Adrenal gland (tissue), 5 donors: ENCODE measurements at regions not wholly inside any gene's neighbourhood (a gene's known extent, or its start where the extent isn't known, plus 50 kb on each side); places are given as distances from the start of the nearest gene placed in this dataset.

ENCODE experiments used
- POLR2A ChIP-seq, 2 donors: fragments of 450-650 bp; IDR thresholded peaks; one replicate each; pipeline ENCODE4 v1.6.1; 2017; ENCODE audit warnings: antibody characterized with exemption in 2 of 2, mild to moderate bottlenecking in 2 of 2, moderate library complexity in 1 of 2
- TF ChIP-seq, protein P1 (sequence below), 6 experiments: fragments of 450-650 bp in 4 of 6; fragments of 200-600 bp in 2 of 6; sonication (generic) in 1 of 6; IDR thresholded peaks; 1 replicate in 5 of 6; 2 replicates in 1 of 6; pipeline versions ENCODE4 v1.5.1 to v1.8.0; 2016 to 2021; ENCODE audit warnings: antibody characterized with exemption in 6 of 6, mild to moderate bottlenecking in 2 of 6, moderate library complexity in 1 of 6
- donor health status: DM: no; HTN: no; CAD: no.

DNA sequence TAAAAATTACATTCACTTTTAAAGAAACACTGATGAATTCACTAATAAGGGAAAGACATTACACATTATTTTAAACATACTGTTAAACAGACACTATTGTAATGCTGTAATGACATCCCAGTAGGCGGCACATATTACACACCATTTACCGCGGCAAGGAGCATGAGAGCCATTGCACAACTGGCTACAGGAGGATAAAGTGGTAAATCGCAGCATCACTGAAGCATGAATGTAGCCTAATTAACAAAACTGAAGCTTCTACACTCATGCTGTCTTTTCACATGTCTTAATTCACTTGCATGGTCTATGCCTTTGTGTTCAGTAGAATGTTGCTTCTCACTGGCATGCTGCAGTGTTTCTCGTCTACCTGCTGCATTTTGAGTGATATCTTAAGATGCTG, 1046.0 kb downstream of the MRPL39 start:
- TF ChIP-seq, protein P1, sequence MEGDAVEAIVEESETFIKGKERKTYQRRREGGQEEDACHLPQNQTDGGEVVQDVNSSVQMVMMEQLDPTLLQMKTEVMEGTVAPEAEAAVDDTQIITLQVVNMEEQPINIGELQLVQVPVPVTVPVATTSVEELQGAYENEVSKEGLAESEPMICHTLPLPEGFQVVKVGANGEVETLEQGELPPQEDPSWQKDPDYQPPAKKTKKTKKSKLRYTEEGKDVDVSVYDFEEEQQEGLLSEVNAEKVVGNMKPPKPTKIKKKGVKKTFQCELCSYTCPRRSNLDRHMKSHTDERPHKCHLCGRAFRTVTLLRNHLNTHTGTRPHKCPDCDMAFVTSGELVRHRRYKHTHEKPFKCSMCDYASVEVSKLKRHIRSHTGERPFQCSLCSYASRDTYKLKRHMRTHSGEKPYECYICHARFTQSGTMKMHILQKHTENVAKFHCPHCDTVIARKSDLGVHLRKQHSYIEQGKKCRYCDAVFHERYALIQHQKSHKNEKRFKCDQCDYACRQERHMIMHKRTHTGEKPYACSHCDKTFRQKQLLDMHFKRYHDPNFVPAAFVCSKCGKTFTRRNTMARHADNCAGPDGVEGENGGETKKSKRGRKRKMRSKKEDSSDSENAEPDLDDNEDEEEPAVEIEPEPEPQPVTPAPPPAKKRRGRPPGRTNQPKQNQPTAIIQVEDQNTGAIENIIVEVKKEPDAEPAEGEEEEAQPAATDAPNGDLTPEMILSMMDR (IDR thresholded peaks at IDR 0.05), result no peak
- no peak for TF ChIP-seq POLR2A (IDR thresholded peaks at IDR 0.05)
